Caco-2 (cell line): ENCODE measurements at regions not wholly inside any gene's neighbourhood (a gene's known extent, or its start where the extent isn't known, plus 50 kb on each side); places are given as distances from the start of the nearest gene placed in this dataset.

Source experiments
- BruUV-seq: library from RNA; stranded (reverse); fragments of 400-500 nt; replicated peaks from 2 replicates; lab custom pipeline; 2021; lab: Mats Ljungman, UMichigan
- CTCF ChIA-PET: fragments of 300-600 bp; sonication (Branson Sonifier 250); formaldehyde crosslinking; loops from one replicate; lab custom pipeline; 2022; ENCODE audit warnings: antibody characterized with exemption; lab: Charles Lee
- POLR2A ChIA-PET: fragments of 300-600 bp; sonication (Branson Sonifier 250); formaldehyde crosslinking; loops from one replicate; lab custom pipeline; 2022; ENCODE audit warnings: antibody characterized with exemption; lab: Charles Lee
- DNase-seq, 2 experiments: peaks; one replicate each; pipeline versions ENCODE4 v3.0.0 to v3.0.0-alpha.2; 2020 to 2022
- H3K27me3 ChIP-seq: replicated peaks from 2 replicates; pipeline ENCODE4 v1.6.0; 2011; ENCODE audit warnings: low read length; ENCODE audit not compliant: control insufficient read depth, insufficient read depth
- H3K36me3 ChIP-seq: 2 replicates; pipeline ENCODE4 v1.5.1; 2011; ENCODE audit warnings: low read length; ENCODE audit not compliant: control insufficient read depth, insufficient read depth
- H3K4me1 ChIP-seq: fragments of 250-450 bp; sonication (Bioruptor Pico); 2 replicates; pipeline ENCODE4 v1.5.1; 2020; ENCODE audit warnings: mild to moderate bottlenecking
- H3K4me3 ChIP-seq: 2 replicates; pipeline ENCODE4 v1.5.1; 2011; ENCODE audit warnings: low read depth, mild to moderate bottlenecking, control low read depth, low read length
- H3K9me3 ChIP-seq: fragments of 250-450 bp; sonication (Bioruptor Pico); 2 replicates; pipeline ENCODE4 v1.5.1; 2020; ENCODE audit warnings: mild to moderate bottlenecking, moderate library complexity
- H3K27ac Mint-ChIP-seq: one replicate; pipeline ENCODE4 v1.8.0; 2022; ENCODE audit warnings: mixed read lengths; ENCODE audit not compliant: unreplicated experiment
- H3K27me3 Mint-ChIP-seq: one replicate; pipeline ENCODE4 v1.8.0; 2022; ENCODE audit warnings: mixed read lengths; ENCODE audit not compliant: insufficient read depth, unreplicated experiment
- H3K36me3 Mint-ChIP-seq: one replicate; pipeline ENCODE4 v1.8.0; 2022; ENCODE audit warnings: mild to moderate bottlenecking, mixed read lengths; ENCODE audit not compliant: insufficient read depth, unreplicated experiment
- H3K4me1 Mint-ChIP-seq: one replicate; pipeline ENCODE4 v1.8.0; 2022; ENCODE audit warnings: low read depth, mixed read lengths; ENCODE audit not compliant: unreplicated experiment
- H3K4me3 Mint-ChIP-seq: one replicate; pipeline ENCODE4 v1.8.0; 2022; ENCODE audit warnings: mild to moderate bottlenecking, moderate library complexity, mixed read lengths; ENCODE audit not compliant: unreplicated experiment
- H3K9me3 Mint-ChIP-seq: one replicate; pipeline ENCODE4 v1.8.0; 2022; ENCODE audit warnings: mixed read lengths; ENCODE audit not compliant: unreplicated experiment
- intact Hi-C: fragments of 100-400 bp; cut with micrococcal nuclease; formaldehyde crosslinking; loops from one replicate; pipeline ENCODE4 v1.10.0; 2022; ENCODE audit not compliant: unreplicated experiment
- TF ChIP-seq, protein P1 (sequence below), 2 experiments: fragments of 200-600 bp in 1 of 2; IDR thresholded peaks; 1 replicate in 1 of 2; 2 replicates in 1 of 2; pipeline versions ENCODE4 v1.5.1 to v1.8.0; 2011 to 2022; ENCODE audit warnings: antibody characterized with exemption in 1 of 2, control low read depth in 1 of 2, inconsistent platforms in 1 of 2, low read depth in 1 of 2, low read length in 1 of 2, mild to moderate bottlenecking in 1 of 2, moderate library complexity in 1 of 2; ENCODE audit not compliant: insufficient read depth in 1 of 2, severe bottlenecking in 1 of 2, unreplicated experiment in 1 of 2

DNA sequence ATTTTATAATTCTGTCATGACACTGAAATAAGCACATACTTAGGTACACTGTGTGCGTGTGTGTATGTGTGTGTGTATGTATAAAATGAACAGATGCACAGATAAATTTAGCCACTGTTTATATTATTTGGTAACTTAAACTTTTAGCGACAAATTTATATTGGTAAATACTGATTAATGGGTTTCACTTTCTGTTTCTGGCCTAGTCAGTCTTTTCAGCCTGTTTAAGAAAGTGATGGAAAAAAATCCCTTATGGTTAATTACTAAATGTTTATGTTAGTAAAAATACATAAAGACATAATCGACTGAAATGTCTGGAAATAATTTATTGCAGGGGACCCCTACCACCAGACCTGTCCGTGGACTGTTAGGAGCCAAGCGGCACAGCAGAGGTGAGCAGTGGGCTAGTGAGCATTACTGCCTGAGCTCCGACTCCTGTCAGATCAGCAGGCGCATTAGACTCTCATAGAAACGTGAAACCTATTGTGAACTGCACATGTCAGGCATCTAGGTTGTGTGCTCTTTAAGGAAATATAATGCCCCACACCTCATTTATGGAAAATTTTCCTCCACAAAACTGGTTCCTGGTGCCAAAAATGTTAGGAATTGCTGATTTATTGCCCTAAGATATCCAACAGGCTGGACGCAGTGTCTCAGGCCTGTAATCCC is 717.4 kb downstream of the SI start:
- Mint-ChIP-seq H3K36me3 (no peaks in the 10 kb centered on the region), H3K9me3 (no peaks in the 10 kb centered on the region), H3K27me3 (no peaks in the 10 kb centered on the region), H3K4me1 (no peaks in the 10 kb centered on the region), H3K4me3 (no peak overlapping the region), H3K27ac (no peak overlapping the region)
- POLR2A ChIA-PET: no interaction called here
- BruUV-seq: no TSS peak
- H3K36me3 ChIP-seq: no peaks in the 10 kb centered on the region
- H3K4me3 ChIP-seq: no peak overlapping the region
- H3K4me1 ChIP-seq: no peaks in the 10 kb centered on the region
- intact Hi-C loops: no loop called here
- CTCF ChIA-PET: no interaction called here
- no peaks in the 10 kb centered on the region for H3K9me3 ChIP-seq
- no peaks in the 10 kb centered on the region for H3K27me3 ChIP-seq
- DNase-seq: no peak
- TF ChIP-seq, protein P1, sequence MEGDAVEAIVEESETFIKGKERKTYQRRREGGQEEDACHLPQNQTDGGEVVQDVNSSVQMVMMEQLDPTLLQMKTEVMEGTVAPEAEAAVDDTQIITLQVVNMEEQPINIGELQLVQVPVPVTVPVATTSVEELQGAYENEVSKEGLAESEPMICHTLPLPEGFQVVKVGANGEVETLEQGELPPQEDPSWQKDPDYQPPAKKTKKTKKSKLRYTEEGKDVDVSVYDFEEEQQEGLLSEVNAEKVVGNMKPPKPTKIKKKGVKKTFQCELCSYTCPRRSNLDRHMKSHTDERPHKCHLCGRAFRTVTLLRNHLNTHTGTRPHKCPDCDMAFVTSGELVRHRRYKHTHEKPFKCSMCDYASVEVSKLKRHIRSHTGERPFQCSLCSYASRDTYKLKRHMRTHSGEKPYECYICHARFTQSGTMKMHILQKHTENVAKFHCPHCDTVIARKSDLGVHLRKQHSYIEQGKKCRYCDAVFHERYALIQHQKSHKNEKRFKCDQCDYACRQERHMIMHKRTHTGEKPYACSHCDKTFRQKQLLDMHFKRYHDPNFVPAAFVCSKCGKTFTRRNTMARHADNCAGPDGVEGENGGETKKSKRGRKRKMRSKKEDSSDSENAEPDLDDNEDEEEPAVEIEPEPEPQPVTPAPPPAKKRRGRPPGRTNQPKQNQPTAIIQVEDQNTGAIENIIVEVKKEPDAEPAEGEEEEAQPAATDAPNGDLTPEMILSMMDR (IDR thresholded peaks at IDR 0.05; ENCODE audit: insufficient read depth in 1 of 2, low read depth in 1 of 2, low read length in 1 of 2, severe bottlenecking in 1 of 2, unreplicated experiment in 1 of 2): no peak

DNA sequence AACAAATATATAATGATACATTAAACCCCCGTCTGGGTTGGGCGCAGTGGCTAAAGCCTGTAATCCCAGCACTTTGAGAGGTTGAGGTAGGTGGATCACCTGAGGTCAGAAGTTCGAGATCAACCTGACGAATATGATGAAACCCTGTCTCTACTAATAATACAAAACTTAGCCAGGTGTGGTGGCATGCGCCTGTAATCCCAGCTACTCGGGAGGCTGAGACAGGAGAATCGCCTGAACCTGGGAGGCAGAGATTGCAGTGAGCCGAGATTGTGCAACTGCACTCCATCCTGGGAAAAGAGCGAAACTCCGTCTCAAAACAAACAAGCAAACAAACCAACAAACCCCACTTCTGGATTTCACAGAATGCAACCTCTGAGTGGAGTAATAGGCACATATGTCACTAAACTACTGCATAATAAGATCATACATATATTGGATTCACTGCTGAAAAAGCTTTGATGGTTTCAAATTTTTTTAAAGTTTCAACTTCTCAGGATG is 718.2 kb downstream of the SI start:
- CTCF ChIA-PET: no interaction called here
- POLR2A ChIA-PET: no interaction called here
- DNase-seq: no peak
- H3K4me1 Mint-ChIP-seq: no peaks in the 10 kb centered on the region
- H3K27ac Mint-ChIP-seq: no peak overlapping the region
- Histone ChIP-seq H3K9me3 (no peaks in the 10 kb centered on the region), H3K4me1 (no peaks in the 10 kb centered on the region), H3K4me3 (no peak overlapping the region), H3K27me3 (no peaks in the 10 kb centered on the region), H3K36me3 (no peaks in the 10 kb centered on the region)
- no peaks in the 10 kb centered on the region for H3K27me3 Mint-ChIP-seq
- no peaks in the 10 kb centered on the region for H3K36me3 Mint-ChIP-seq
- TF ChIP-seq, protein P1 (IDR thresholded peaks at IDR 0.05; ENCODE audit: insufficient read depth in 1 of 2, low read depth in 1 of 2, low read length in 1 of 2, severe bottlenecking in 1 of 2, unreplicated experiment in 1 of 2): no peak
- intact Hi-C loops: no loop called here
- H3K9me3 Mint-ChIP-seq: no peaks in the 10 kb centered on the region
- no peak overlapping the region for H3K4me3 Mint-ChIP-seq
- no TSS peak for BruUV-seq

DNA sequence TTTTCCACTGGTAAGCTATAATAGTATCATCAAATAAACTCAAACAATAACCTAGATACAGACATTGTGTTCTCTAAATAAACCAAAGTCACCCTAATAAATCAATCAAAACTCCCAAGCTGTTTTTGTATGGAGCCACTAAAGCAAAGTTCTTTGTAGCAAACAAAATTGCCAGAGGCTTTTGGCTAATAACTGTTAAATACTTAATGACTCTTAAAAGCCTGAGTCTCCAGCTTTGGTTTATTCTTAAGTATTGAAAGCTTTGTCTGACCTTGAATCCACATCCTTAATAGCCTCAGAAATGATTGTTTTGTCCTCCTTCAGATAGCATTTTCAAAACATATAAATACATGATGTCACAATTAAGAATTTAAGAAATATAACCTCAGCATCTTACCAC is 725.3 kb downstream of the SI start:
- CTCF ChIA-PET: no interaction called here
- BruUV-seq: no TSS peak
- Histone ChIP-seq H3K4me1 (no peaks in the 10 kb centered on the region), H3K36me3 (no peaks in the 10 kb centered on the region), H3K9me3 (no peaks in the 10 kb centered on the region), H3K4me3 (no peak overlapping the region), H3K27me3 (no peaks in the 10 kb centered on the region)
- no peaks in the 10 kb centered on the region for H3K27me3 Mint-ChIP-seq
- no peak overlapping the region for H3K4me3 Mint-ChIP-seq
- TF ChIP-seq, protein P1 (IDR thresholded peaks at IDR 0.05; ENCODE audit: insufficient read depth in 1 of 2, low read depth in 1 of 2, low read length in 1 of 2, severe bottlenecking in 1 of 2, unreplicated experiment in 1 of 2): no peak
- POLR2A ChIA-PET: no interaction called here
- H3K9me3 Mint-ChIP-seq: no peaks in the 10 kb centered on the region
- intact Hi-C loops: no loop called here
- no peaks in the 10 kb centered on the region for H3K4me1 Mint-ChIP-seq
- DNase-seq: no peak
- no peaks in the 10 kb centered on the region for H3K36me3 Mint-ChIP-seq
- no peak overlapping the region for H3K27ac Mint-ChIP-seq
